Activated naive CD8-positive, alpha-beta T cell (primary cell): ENCODE measurements at regions not wholly inside any gene's neighbourhood (a gene's known extent, or its start where the extent isn't known, plus 50 kb on each side); places are given as distances from the start of the nearest gene placed in this dataset.
"Not testable (repeated sequence)": the region's sequence is repeated elsewhere in the genome, so short reads cannot be mapped to it uniquely, and the experiment has no call there.

Experiments
- H3K27ac Mint-ChIP-seq: one replicate; pipeline ENCODE4 v1.8.0; 2021; ENCODE audit warnings: mixed read lengths
- H3K27me3 Mint-ChIP-seq: one replicate; pipeline ENCODE4 v1.8.0; 2021; ENCODE audit warnings: mixed read lengths
- H3K36me3 Mint-ChIP-seq: one replicate; pipeline ENCODE4 v1.8.0; 2021; ENCODE audit warnings: mixed read lengths
- H3K4me1 Mint-ChIP-seq: one replicate; pipeline ENCODE4 v1.8.0; 2021; ENCODE audit warnings: low read depth, mixed read lengths
- H3K4me3 Mint-ChIP-seq: one replicate; pipeline ENCODE4 v1.8.0; 2021; ENCODE audit warnings: mild to moderate bottlenecking, mixed read lengths
- H3K9me3 Mint-ChIP-seq: one replicate; pipeline ENCODE4 v1.8.0; 2021; ENCODE audit warnings: low read depth, mixed read lengths

DNA sequence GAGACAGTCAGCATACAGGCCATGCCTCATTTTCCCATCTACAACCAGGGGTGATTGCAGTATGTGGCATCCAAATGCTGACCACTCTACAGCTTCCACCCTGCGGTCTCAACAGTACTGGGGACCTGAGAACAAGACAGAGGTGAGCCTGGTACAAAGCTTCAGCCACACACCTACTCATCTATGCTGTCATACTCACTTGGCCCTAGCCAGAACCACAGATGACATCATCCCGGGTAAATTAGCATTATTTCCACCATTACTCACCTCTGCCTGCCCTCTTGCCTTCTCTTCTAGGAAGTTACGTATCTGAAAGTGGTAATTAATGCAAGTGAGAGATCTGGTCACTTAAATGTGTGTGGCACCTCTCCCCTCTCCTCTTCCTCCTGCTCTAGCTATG is 208.2 kb upstream of the ARL4C start:
- H3K27ac Mint-ChIP-seq, result no peak overlapping the region
- no peaks in the 10 kb centered on the region for H3K36me3 Mint-ChIP-seq
- H3K4me1 Mint-ChIP-seq, result no peaks in the 10 kb centered on the region
- no peaks in the 10 kb centered on the region for H3K9me3 Mint-ChIP-seq
- no peak overlapping the region for H3K4me3 Mint-ChIP-seq
- H3K27me3 Mint-ChIP-seq, result peaks cover 9% of the 10 kb centered on the region

DNA sequence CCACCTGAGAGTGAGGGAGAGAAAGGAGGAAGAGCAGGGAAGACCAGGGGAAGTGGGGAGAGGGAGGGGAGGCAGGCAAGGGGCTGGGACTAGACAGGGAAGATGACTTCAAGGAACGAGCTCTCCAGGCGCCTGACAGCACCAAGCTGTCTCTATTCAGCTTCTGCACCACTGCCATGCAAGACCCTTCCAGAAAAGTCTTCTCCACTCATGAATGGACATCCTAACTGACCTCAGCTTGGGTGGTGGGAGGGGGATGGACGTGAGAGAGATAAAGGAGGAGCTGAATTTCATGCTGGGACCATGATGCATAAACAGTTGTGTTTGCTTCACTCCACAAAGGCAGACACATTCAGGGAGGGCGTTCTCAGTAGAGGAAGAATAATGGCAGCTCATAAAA is 206.4 kb upstream of the ARL4C start:
- H3K4me3 Mint-ChIP-seq, result no peak overlapping the region
- H3K9me3 Mint-ChIP-seq, result no peaks in the 10 kb centered on the region
- no peaks in the 10 kb centered on the region for H3K36me3 Mint-ChIP-seq
- no peaks in the 10 kb centered on the region for H3K4me1 Mint-ChIP-seq
- peaks cover 6% of the 10 kb centered on the region for H3K27me3 Mint-ChIP-seq
- H3K27ac Mint-ChIP-seq, result no peak overlapping the region

DNA sequence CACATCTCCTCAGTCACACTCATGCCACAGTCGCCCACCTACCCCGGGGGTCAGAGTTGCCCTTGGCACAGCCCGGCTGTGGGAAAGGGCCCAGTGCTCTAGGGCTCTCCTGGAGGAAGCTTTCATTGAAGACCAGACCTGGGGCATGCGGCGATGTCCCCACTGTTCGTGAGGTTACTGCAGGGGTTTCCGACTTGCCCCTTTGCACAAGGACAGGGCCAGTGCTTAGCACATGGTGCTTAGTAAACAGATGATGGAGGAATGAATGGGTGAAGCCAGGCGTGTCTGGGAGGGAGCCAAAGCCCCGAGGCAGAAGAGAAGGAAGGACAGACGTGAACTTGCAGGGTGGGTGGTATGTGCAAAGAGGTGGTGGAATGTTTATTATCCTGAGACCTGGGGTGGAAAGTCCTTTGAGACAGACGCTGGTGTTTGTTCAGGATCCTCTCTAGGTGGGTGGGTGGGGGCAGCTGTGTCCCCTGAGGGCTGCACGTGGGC is 205.9 kb upstream of the ARL4C start:
- Mint-ChIP-seq H3K4me1 (no peaks in the 10 kb centered on the region), H3K27me3 (peaks cover 6% of the 10 kb centered on the region), H3K36me3 (no peaks in the 10 kb centered on the region), H3K9me3 (peaks cover 1% of the 10 kb centered on the region), H3K27ac (peak overlapping the region; percentile 30), H3K4me3 (no peak overlapping the region)

DNA sequence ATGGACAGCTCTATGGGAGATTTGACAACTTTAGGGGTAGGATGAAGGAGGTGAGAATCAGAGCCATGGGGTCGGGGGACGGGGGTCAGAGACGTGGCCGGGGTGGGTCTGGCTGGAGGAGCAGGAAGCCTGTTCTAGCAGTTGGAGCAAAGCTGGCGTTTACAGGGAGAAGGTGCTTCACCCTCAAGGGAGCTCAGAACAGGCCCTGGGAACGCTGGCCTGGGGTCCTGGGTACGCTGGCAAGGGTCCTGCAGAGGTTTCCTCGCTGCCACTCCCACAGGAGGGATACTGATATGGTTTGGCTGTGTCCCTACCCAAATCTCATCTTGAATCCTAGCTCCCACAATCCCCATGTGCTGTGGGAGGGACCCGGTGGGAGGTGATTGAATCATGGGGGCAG is 205.0 kb upstream of the ARL4C start:
- H3K9me3 Mint-ChIP-seq, result peaks cover 4% of the 10 kb centered on the region
- no peaks in the 10 kb centered on the region for H3K36me3 Mint-ChIP-seq
- peaks cover 4% of the 10 kb centered on the region for H3K27me3 Mint-ChIP-seq
- no peaks in the 10 kb centered on the region for H3K4me1 Mint-ChIP-seq
- H3K27ac Mint-ChIP-seq, result no peak overlapping the region
- no peak overlapping the region for H3K4me3 Mint-ChIP-seq

DNA sequence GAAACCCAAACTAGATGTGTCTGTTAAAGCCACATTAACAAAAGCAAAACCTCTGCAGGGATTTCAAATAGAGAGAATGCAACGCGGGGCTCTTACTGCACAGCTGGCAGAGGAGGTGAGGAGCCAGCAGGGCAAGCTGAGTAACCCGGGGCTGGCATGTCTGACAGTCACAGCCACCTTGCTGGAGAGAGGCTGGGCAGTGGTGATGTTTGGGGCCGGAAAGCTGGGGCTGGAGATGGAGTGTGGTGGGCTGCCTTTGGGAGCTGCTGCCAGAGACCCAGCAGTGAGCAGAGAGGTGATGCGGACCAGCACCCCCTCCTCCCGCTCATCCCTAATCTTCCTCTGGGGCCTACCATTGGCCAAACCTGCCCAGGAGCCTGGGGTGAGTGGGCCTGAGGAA is 204.5 kb upstream of the ARL4C start:
- Mint-ChIP-seq H3K27me3 (peaks cover 6% of the 10 kb centered on the region), H3K36me3 (peaks cover 2% of the 10 kb centered on the region), H3K4me3 (no peak overlapping the region), H3K27ac (no peak overlapping the region), H3K4me1 (no peaks in the 10 kb centered on the region), H3K9me3 (peaks cover 8% of the 10 kb centered on the region)

DNA sequence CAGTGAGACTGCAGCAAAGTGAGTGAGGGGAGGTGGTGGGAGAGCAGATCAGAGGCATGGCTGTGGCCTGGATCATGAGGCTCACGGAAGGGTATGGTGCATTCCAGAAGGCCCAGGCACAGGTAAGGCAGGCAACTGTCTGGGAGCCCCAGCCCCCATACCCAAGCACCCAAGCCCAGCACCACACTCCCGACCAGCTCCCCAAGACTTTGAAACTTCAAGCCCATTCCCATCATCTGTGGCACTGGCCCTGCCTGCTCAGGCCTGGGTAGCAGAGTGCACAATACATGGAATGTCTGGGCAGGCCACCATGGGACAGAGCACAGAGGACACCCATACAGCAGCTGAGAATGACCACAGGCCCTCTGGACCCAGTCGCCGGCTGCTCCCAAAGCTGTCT is 202.6 kb upstream of the ARL4C start:
- Mint-ChIP-seq H3K4me3 (no peak overlapping the region), H3K36me3 (peaks cover 5% of the 10 kb centered on the region), H3K4me1 (no peaks in the 10 kb centered on the region)

DNA sequence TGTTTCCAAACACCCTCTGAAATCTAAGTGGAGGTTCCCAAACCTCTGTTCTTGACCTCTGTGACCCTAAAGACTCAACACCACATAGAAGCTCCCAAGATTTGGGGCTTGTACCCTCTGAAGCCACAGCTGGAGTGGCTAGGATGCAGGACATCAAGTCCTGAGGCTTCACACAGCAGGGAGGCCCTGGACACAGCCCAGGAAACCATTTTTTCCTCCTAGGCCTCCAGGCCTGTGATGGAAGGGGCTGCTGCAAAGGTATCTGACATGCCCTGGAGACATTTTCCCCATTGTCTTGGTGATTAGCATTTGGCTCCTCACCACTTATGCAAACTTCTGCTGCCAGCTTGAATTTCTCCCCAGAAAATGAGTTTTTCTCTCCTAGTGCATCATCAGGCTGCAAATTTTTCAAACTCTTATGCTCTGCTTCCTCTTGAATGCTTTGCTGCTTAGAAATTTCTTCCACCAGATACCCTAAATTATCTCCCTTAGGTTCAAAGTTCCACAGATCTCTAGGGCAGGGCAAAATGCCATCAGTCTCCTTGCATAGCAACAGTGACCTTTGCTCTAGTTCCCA is 200.5 kb upstream of the ARL4C start:
- H3K4me1 Mint-ChIP-seq, H3K9me3 Mint-ChIP-seq, H3K4me3 Mint-ChIP-seq, H3K27ac Mint-ChIP-seq, H3K36me3 Mint-ChIP-seq: not testable (repeated sequence)
- peaks cover 16% of the 10 kb centered on the region for H3K27me3 Mint-ChIP-seq

More for the DNA sequence above, 202.6 kb upstream of the ARL4C start:
- Mint-ChIP-seq H3K9me3 (peaks cover 9% of the 10 kb centered on the region), H3K27ac (no peak overlapping the region), H3K27me3 (peaks cover 12% of the 10 kb centered on the region)

DNA sequence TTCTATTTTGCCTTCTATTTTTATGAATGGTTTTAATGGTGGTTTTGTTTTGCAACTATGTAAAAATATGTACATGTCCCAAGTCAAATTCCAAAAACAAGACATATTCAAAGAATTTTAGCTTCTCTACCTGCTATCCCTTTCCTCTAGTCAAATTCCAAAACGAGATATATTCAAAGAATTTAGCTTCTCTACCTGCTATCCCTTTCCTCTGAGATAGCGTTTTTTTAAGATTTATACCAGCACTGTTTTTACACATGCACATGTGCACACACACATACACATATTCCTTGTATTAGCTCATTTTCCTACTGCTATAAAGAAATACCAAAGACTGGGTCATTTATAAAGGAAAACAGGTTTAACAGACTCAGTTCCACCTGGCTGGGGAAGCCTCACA is 199.1 kb upstream of the ARL4C start:
- Mint-ChIP-seq H3K27me3 (peaks cover 22% of the 10 kb centered on the region), H3K27ac (no peak overlapping the region), H3K4me1 (peaks cover 6% of the 10 kb centered on the region), H3K9me3 (peaks cover 9% of the 10 kb centered on the region), H3K36me3 (peaks cover 5% of the 10 kb centered on the region), H3K4me3 (no peak overlapping the region)

DNA sequence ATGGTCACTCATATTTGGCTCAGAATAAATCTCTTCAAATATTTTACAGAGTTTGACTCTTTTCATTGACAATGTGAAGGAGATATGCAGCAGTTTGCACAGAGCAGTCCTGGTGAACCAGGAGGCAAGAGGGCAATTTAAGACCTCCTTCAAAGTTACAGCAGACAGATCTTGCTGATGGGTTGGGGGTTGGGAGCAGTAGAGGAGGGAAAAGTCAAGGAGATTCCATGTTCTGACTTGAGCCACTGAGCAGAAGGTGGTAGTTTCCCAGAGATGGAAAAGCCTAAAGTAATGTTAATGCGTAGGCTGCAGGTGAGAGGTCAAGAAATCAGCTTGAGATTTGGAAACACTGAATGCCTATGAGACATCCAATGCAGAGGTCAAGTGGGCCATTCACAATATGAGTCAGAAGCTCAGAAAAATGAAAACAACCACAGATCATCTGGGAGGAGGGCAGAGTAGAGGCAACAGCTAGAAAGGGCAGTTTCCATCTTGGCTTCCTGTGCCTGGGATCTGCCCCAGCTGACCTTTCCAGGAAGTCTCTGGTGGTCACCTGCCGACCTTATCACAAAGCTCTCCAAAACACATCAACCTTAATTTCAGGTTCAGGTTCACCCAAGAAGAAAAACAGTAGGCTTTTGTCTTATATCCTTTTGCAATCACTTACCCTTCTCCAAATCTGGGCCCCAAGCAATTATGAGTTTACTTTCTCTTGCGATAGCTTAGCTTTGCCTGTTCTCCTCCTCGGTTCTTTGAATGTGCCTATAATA is 197.5 kb upstream of the ARL4C start:
- Mint-ChIP-seq H3K36me3 (peaks cover 5% of the 10 kb centered on the region), H3K9me3 (peaks cover 9% of the 10 kb centered on the region), H3K27ac (no peak overlapping the region), H3K4me1 (peaks cover 6% of the 10 kb centered on the region), H3K27me3 (peaks cover 23% of the 10 kb centered on the region), H3K4me3 (no peak overlapping the region)

DNA sequence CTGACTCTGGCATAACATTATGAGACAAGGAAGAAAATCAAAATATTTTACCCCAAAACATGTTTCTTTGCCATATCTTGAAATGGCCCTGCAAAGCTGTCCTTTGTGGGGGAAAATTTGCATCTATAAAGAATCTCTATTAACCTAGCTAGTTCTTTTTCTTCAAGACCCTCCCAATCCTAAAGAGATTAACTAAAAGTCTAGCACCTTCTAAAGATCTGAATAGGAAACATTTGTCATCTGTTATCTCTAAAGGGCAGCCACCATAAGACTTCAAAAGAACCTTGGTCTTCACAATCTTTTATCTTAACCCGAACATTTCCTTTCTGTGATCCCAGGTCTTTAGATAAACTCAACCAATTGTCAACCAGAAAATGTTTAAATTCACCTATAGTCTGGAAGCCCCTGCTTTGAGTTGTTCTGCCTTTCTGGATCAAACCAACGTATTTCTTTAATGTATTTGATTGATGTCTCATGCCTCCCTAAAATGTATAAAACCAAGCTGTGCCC is 196.9 kb upstream of the ARL4C start:
- H3K4me1 Mint-ChIP-seq, H3K9me3 Mint-ChIP-seq, H3K36me3 Mint-ChIP-seq, H3K27ac Mint-ChIP-seq, H3K4me3 Mint-ChIP-seq: not testable (repeated sequence)
- H3K27me3 Mint-ChIP-seq, result peaks cover 21% of the 10 kb centered on the region

DNA sequence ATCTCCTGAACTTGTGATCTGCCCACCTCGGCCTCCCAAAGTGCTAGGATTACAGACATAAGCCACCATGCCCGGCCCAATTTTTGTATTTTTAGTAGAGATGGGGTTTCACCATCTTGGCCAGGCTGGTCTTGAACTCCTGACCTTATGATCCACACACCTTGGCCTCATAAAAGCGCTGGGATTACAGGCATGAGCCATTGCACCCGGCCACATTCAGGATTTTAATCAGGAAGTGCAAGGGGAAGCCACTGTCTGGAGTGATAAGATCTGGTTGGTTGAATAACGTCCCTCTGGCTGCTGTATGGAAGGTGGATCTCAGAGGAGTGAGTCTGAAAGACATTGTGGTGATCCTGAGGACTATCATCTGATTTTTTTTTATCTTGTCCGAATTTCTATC is 196.3 kb upstream of the ARL4C start:
- H3K4me3 Mint-ChIP-seq, H3K9me3 Mint-ChIP-seq, H3K27ac Mint-ChIP-seq, H3K36me3 Mint-ChIP-seq, H3K4me1 Mint-ChIP-seq: not testable (repeated sequence)
- peaks cover 21% of the 10 kb centered on the region for H3K27me3 Mint-ChIP-seq

DNA sequence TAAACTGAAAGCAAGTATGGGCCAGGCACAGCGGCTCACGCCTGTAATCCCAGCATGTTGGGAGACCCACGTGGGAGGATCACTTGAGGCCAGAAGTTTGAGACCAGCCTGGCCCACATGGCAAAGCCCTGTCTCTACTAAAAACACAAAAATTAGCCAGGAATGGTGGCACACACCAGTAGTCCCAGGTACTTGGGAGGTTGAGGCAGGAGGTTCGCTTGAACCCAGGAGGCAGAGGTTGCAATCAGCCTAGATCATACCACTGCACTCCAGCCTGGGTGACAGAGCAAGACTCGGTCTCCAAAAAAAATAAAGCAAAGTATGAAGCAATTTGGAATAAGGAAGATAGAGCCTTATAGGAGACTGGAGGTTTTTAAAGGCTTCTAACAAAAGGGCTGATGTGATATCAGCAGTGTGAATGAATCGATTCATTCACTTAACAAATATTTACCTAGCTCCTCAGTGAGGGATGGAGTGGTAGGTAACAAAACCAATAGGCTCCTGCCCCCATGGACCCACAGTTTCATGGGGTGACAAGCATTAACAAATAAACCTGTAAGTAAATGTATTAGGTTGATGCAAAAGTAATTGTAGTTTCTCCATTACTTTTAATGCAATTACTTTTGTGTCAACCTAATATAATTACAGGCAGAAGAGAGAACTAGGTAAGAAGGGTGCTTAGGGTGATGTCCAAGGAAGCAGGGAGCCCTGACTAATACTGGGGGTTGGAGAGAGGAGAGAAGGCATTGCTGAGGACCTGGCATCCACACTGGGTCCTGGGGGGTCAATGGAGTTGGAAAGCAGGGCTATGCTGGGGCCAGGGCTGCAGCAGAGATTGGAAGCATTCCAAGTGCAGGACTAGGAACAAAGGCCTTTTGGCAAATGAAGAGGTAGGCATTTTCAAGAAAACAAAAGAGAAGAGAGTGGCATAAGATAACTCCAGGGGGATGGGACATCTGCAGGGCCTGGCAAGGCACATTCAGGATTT is 195.4 kb upstream of the ARL4C start:
- Mint-ChIP-seq H3K4me1 (peaks cover 6% of the 10 kb centered on the region), H3K9me3 (peaks cover 4% of the 10 kb centered on the region), H3K36me3 (peaks cover 5% of the 10 kb centered on the region)

DNA sequence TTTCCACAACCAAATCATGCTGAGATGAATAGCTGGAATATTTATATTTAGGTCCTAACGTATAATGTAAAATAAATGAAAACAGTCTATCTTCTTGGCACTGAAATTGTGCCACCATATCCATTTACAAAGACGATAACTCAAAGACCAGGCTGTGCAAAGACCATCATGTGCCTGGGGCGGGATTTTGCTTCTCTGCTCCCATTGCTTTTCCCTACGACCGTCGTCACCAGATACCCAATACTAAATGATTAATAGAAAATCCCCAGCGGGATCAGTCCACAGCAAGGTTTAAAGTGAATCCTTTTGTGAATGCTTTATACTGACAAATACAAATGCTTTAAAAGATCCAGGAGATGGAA is 194.3 kb upstream of the ARL4C start:
- Mint-ChIP-seq H3K4me3 (no peak overlapping the region), H3K9me3 (no peaks in the 10 kb centered on the region)

More for the DNA sequence above, 195.4 kb upstream of the ARL4C start:
- Mint-ChIP-seq H3K4me3 (no peak overlapping the region), H3K27ac (no peak overlapping the region), H3K27me3 (peaks cover 21% of the 10 kb centered on the region)

DNA sequence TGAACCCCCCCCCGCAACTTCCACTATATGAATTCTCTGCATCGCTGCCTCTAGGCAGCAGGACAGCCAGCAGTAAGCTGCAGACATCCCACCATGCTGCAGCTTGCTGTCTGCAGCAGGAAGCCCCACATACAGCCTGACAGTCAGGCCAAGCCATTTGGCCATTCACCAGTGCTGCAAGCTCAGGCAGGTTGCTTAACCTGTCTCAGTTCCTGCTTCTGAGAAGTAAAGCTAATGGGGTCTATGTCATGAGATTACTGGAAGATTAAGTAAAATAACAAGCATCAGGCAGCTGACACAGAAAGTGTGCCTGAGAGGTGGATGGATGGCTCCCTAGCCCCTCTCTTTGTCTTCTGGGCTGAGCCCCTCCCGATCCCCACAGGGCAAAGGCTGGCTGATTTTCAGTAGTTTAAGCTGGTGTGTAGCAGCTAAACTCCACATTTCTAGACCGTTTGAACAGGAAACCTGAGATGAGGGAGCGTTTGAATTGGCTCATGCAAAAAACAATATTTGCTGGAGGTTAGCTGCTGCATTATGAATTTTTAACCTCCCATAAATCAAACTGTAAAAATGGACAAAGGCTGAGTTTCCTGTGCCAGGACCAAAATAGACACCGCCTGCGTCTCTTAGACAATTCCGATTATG is 193.8 kb upstream of the ARL4C start:
- Mint-ChIP-seq H3K27ac (no peak overlapping the region), H3K27me3 (peaks cover 19% of the 10 kb centered on the region), H3K36me3 (peaks cover 2% of the 10 kb centered on the region), H3K4me1 (peaks cover 6% of the 10 kb centered on the region), H3K4me3 (no peak overlapping the region), H3K9me3 (no peaks in the 10 kb centered on the region)

More for the DNA sequence above, 194.3 kb upstream of the ARL4C start:
- H3K4me1 Mint-ChIP-seq, result peaks cover 6% of the 10 kb centered on the region
- peaks cover 2% of the 10 kb centered on the region for H3K36me3 Mint-ChIP-seq
- H3K27ac Mint-ChIP-seq, result no peak overlapping the region
- H3K27me3 Mint-ChIP-seq, result peaks cover 20% of the 10 kb centered on the region
